Activated CD8-positive, alpha-beta memory T cell treated with anti-CD3 and anti-CD28 coated beads for 36 hours (primary cell): ENCODE measurements at regions not wholly inside any gene's neighbourhood (a gene's known extent, or its start where the extent isn't known, plus 50 kb on each side); places are given as distances from the start of the nearest gene placed in this dataset.

Experiments
- CTCF ChIA-PET: fragments of 350-600 bp; sonication (Branson Sonifier 250); formaldehyde crosslinking; loops from one replicate; lab custom pipeline; 2021; ENCODE audit warnings: antibody characterized with exemption; lab: Charles Lee
- POLR2A ChIA-PET: fragments of 350-600 bp; sonication (Branson Sonifier 250); formaldehyde crosslinking; loops from one replicate; lab custom pipeline; 2021; ENCODE audit warnings: antibody characterized with exemption; lab: Charles Lee

DNA sequence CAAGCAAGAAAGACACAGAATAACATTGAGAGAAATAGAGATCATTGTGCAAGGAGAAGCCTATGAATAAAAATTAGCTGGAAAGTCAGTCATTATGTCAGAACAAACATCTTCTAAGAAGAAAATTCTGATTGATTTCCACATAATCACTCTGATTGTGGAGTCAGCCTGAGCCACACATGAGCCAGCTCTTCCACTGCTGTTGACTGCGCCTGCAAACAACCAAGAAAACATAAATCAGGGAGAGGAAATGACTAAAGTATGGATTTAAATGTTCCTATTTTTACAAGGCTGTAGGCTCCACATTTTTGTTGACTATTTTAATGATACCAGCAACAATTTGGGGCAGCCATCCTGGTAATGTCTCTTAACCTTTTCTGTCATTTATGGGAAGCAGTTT is 962.3 kb downstream of the EFNB2 start:
- ChIA-PET POLR2A (no interaction called here), CTCF (no interaction called here)

DNA sequence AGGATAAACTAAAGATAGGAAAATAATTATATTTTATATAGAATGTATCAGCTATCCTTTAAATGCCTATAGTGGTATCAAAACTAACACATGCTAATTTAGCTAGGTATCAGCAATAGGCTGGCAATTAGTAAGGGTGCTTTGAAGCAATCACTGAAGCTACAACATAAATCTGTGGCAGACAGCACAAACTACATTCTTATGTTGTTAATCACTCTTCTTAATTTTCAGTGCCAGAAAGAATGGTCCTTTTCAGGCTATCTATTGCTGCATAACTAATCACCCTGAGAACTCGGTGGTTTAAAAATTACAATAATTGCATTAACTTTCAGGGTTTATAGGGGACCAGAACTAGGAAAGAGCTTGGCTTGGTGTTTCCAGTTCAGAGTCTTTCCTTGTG is 963.1 kb downstream of the EFNB2 start:
- ChIA-PET CTCF (no interaction called here), POLR2A (no interaction called here)

DNA sequence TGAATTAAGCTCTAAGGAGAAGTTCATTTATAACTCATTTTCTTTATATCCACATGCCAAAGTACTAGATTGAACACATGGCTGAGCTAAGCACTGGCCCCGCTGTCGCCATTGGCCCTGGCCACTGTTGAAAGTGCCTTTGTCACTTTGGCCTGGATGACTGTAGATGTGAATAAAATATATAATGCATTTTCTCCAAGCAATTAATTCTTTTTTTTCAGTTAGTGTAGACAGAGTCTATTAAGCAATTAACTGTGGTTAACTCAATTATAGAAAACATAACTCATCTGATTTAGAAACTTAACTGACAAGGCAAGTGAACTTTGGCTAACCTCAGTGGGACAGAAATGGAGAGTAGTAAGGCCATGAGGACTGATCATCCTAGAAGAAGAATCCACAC is 965.6 kb downstream of the EFNB2 start:
- CTCF ChIA-PET: no interaction called here
- POLR2A ChIA-PET: no interaction called here

DNA sequence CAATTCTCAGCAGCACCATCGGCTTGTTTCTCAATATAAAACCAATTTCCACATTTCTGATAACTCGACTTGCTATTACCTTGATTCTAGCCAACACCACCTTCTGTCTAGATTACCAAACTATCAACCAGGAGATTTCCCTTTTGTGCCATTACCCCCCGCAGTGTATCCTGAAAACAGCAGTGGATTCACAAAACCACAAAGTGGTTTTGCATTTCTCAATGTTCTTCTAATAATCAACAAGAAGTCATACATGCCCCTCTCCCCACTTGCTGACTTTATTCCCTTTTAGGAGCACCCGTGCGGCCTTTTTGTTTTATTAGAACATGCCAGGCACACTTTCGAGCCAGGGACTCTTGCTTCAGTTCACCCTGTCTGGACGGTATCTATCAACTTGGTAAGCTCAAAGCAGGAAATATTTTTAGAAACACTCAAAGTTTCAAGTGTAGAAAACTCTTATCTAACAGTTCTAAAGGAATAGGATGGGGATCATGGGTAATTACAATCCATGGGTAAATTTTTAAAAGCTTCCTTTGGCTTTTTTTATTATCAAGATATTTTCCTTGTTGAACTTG is 967.4 kb downstream of the EFNB2 start:
- ChIA-PET POLR2A (no interaction called here), CTCF (no interaction called here)

DNA sequence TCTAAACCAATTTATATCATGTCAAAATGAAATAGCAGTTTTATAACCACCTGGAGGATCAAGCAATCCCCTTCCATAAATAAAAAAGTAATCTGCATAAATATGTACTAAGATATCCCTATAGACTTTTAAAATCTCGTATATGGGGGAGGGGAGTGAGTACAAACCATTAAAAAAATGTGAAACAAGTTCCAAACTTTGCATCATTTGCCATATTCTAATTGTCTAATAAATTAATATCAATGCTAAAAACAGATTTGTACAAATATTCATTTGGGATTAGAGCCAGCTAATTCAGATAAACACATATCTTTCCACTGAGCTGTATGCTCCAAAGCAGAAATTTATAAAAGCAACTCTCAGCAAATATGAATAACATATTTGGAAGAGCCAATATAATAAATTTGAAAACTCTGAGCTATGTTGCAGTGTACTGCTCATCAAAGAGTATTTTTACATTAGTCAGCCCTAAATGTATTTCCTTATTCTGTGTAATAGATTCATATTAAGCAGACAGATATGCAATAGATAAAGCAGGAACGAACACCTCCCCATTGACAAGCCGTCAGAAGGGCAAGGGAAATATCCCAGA is 970.2 kb downstream of the EFNB2 start:
- CTCF ChIA-PET: no interaction called here
- POLR2A ChIA-PET: no interaction called here

DNA sequence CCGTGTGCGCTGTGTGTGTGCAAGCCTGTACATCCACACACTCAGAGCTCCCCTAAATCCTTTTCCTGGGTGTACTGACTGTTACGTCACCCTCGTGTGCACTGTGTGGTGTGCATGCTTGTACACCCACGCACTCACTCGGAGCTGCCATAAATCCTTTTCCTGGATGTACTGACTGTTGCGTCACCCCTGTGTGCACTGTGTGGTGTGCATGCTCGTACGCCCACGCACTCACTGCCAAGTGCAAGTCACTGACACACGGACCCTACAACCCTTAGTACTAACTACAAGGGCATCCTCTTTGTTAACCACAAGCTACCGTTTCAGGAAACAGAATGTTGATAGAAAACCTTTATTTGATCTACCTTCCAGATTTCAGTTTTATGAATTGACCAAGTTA is 983.4 kb downstream of the EFNB2 start:
- ChIA-PET POLR2A (no interaction called here), CTCF (no interaction called here)

- ChIA-PET POLR2A (no interaction called here), CTCF (no interaction called here)
These were observed 987.6 kb downstream of the EFNB2 start for GRCh38 chr13:105547851-105548250.

- CTCF ChIA-PET: no interaction called here
- POLR2A ChIA-PET: no interaction called here
These were observed 989.7 kb downstream of the EFNB2 start for GRCh38 chr13:105545811-105546210.

GRCh38 chr13:105543742-105544141 is 991.7 kb downstream of the EFNB2 start:
- CTCF ChIA-PET: no interaction called here
- POLR2A ChIA-PET: no interaction called here

GRCh38 chr13:105541565-105541964 is 993.9 kb downstream of the EFNB2 start:
- POLR2A ChIA-PET: no interaction called here
- CTCF ChIA-PET: no interaction called here

DNA sequence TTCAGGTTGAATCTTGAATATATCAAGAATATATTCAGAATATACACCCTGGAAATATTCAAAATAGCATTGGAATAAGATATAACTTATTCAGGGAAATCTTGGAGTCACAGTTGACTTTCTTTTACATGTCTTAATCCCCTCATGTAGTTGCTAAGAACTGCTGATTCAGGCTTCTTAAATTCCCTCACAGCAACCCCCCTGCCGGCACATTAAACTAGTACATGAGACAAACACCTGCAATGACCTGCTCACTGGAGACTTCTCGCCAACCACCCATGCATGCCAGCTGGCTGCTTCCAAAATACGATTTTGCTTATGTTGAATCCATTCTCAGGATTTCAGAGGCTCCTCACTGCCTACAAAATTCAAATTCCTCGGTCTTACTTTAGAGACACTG is 997.1 kb downstream of the EFNB2 start:
- ChIA-PET POLR2A (no interaction called here), CTCF (no interaction called here)

DNA sequence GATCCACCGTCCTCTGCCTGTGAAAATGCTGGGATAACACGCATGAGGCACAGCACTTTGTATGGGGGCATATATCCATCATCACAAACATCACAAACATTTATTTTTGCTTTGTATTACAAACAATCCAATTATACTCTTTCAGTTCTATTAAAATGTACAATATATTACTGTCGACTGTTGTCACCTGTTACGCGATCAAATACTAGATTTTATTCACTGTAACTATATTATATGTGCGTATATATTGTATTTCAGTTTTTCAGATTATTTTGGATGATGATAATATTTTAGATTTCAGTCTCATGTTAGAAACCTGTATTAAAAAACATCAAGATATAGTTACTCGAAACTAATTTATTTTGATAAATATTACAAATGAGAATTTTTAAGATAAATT is 998.3 kb downstream of the EFNB2 start:
- ChIA-PET POLR2A (no interaction called here), CTCF (no interaction called here)

- ChIA-PET POLR2A (no interaction called here), CTCF (no interaction called here)
These were observed 1005.0 kb downstream of the EFNB2 start for GRCh38 chr13:105530468-105530867.

GRCh38 chr13:105527127-105527526 is 1008.3 kb downstream of the EFNB2 start:
- CTCF ChIA-PET: no interaction called here
- POLR2A ChIA-PET: no interaction called here

DNA sequence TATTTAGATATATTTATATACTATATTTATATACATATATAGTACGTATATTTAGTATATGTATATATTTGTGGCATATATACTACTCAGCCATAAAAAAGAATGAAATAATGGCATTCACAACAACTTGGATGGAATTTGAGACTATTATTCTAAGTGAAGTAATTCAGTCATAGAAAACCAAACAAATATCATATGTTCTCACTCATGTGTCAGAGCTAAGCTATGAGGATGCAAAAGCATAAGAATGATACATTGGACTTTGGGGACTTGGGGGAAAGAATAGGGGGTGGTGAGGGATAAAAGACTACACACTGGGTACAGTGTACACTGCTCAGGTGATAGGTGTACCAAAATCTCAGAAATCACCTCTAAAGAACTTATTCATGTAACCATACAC is 1015.7 kb downstream of the EFNB2 start:
- POLR2A ChIA-PET: no interaction called here
- CTCF ChIA-PET: no interaction called here

DNA sequence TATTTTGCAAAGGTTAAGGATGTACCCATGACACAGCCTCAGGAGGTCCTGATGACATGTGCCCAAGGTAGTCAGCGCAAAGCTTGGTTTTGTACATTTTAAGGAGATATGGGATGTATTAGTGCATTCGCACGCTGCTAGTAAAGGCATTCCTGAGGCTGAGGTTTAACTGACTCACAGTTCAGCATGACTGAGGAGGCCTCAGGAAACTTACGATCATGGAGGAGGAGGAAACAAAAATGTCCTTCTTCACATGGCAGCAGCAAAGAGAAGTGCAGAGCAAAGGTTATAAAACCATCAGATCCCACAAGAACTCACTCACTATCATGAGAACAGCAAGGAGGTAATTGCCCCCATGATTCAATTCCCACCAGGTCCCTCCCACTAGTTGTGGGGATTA is 1017.4 kb downstream of the EFNB2 start:
- ChIA-PET POLR2A (no interaction called here), CTCF (no interaction called here)

GRCh38 chr13:105514401-105514800 is 1021.1 kb downstream of the EFNB2 start:
- ChIA-PET CTCF (no interaction called here), POLR2A (no interaction called here)

DNA sequence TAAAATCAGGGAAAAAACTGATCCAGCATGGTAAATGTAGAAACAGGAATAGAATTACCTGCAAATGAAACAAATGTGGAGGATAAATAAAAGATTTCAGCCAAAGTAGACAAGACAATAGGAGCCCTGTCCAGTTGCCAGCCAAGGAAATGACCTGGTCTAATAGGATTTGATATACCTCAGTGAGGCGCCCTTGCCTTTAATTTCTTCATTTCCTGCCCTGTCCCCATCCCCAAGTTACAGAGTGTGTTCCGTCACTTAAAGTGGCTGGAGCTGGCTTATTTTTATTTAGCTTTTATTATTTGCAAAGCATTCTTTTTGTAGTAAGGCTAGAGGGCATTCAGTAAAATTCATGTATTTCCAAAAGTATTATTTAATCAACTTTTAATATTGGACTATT is 1022.0 kb downstream of the EFNB2 start:
- POLR2A ChIA-PET: no interaction called here

DNA sequence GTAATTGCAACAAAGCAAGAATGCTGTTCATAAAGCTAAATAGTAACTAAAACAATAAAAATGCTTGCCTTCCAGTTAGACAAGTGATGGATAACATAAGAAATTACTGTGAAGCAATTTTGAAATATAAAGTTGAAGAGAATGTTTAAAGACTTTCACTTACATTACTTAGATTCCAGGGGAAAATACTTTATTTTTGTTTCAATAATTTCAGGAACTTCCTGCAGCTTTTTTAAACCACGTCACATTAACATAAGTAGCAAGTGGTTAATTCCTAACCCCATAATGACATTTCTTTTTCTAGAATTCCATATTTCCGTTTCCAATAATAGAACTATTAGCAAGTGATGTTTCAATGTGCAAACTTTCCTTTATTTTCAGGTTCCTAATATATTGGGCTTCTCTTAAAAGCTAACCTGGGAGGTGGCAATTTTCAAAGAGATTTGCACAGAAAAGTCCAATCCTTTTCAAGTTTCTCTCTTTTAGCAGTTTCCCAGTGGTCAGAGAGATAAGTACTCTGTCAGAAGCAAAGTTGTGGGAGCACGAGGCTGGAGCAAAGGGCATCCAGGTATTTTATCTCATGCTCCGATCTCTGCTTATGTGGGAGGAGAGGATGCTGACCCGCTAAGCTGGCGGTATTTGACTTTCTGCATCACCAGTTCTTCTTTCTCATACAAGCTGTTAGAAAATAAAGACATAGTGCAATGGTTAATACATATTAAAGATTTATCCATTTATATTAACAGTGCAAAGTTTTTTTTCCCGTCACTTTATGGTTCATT is 1025.3 kb downstream of the EFNB2 start:
- ChIA-PET CTCF (interaction anchor here (0.6 kb wide), 1 partner anchor 816 kb away, joined by 5 read pairs; no protein-coding TSS in a partner anchor), POLR2A (no interaction called here)

More for the DNA sequence above, 1022.0 kb downstream of the EFNB2 start:
- CTCF ChIA-PET: no interaction called here

DNA sequence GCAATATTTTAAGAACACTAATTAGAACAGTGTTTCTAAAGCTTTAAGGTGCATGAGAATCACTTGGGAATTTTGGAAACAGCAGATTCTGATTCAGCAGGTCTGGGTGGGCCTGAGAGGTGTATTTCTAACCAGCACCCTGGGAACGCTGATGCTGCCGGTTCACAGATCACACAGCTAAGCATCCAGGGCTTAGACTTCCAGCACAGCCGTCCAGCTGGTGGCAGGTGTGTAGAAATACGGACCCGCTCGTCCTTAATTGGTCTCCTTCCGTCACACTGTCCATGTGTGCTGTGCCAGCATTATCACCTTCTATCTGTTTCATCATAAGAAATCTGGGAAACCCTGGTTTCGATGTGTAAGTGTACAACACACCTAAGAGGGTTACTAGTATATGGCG is 1029.0 kb downstream of the EFNB2 start:
- CTCF ChIA-PET: no interaction called here
- POLR2A ChIA-PET: no interaction called here

DNA sequence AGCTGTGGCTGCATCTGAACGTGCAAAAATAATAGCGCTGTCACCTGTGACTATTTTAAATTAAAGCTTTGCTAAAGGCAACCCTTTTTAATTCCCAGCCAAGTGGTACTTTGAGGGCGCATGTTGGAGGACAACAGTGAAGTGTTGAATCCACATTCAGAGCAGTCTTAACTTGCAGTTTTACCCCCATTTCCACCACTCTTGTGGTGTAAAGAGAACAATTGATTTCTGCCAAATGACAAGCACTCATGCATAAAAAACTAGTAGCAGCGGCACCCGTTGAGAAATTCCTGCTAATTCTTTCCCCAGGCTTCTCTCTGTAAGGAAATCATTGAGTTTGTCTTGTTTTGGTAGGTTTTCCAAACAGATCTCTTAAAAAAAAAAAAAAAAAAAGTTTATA is 1033.3 kb downstream of the EFNB2 start:
- ChIA-PET POLR2A (no interaction called here), CTCF (no interaction called here)
